Stimulated activated CD8-positive, alpha-beta memory T cell treated with anti-CD3 and anti-CD28 coated beads, Interleukin-12 subunit alpha, Interleukin-12 subunit beta, amount 100 ng/mL, for 24 hours (primary cell): ENCODE measurements at regions not wholly inside any gene's neighbourhood (a gene's known extent, or its start where the extent isn't known, plus 50 kb on each side); places are given as distances from the start of the nearest gene placed in this dataset.
"Not testable (repeated sequence)": the region's sequence is repeated elsewhere in the genome, so short reads cannot be mapped to it uniquely, and the experiment has no call there.

Source experiments
- DNase-seq: peaks from one replicate; pipeline ENCODE4 v3.0.0-alpha.2; 2020; ENCODE audit errors: extremely low read depth

DNA sequence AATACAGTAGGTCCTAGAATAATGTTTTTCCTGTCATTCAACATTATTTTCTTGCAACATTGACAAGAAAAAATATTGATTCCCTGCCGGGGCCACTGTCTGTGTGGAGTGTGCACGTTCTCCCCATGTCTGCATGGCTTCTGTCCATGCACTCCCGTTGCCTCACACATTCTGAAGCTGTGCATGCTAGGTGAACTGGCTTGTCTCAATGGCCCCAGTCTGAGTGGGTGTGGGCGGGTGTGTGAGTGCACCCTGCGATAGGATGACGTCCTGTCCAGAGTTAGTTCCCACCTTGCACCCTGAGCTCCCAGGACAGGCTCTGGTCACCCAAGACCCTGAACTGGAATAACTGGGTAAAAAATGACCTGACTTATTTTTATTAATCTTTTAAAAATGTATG lies 186.1 kb downstream of the CAND1 start:
- DNase-seq: no peak

DNA sequence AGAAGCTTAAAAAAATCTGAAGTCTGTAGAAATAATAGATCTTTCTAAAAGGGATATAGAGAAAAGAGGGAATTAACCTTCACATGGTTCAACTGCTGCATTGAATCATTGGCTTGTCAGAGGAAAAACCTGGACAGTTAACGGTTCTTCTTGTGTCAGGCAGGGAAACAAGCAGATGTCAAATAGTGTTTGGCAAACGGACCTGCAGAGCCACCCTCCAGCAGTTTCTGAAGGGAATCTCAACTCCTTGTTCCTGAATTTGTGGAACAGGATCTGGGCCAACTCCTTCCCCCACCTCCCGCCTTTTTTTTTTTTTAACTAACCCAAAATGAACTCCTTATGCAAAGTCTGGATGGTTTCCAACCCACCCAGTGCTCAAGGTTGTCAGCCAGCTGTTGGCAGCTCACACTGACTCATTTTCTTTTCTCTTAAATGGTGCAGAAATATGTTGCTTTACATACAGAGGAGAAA lies 187.3 kb downstream of the CAND1 start:
- DNase-seq: no peak

DNA sequence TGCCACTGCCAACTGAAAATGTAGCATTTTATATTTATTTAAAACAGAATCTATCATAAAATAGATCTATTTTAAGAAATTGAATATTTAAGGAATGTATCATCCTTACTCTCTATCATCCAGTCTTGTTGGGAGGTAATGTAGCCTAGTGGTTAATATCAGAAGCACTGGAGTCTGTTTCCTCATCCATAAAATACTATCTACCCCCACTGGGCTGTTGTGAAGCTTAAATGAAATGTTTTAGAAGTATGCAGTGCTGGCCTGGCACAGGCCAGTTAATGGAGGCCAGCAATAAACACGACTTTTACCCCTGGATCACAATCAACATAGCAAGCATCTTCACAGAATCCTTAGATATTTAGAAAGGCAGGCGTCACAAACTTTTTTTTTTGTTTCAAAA lies 188.0 kb downstream of the CAND1 start:
- DNase-seq: no peak

DNA sequence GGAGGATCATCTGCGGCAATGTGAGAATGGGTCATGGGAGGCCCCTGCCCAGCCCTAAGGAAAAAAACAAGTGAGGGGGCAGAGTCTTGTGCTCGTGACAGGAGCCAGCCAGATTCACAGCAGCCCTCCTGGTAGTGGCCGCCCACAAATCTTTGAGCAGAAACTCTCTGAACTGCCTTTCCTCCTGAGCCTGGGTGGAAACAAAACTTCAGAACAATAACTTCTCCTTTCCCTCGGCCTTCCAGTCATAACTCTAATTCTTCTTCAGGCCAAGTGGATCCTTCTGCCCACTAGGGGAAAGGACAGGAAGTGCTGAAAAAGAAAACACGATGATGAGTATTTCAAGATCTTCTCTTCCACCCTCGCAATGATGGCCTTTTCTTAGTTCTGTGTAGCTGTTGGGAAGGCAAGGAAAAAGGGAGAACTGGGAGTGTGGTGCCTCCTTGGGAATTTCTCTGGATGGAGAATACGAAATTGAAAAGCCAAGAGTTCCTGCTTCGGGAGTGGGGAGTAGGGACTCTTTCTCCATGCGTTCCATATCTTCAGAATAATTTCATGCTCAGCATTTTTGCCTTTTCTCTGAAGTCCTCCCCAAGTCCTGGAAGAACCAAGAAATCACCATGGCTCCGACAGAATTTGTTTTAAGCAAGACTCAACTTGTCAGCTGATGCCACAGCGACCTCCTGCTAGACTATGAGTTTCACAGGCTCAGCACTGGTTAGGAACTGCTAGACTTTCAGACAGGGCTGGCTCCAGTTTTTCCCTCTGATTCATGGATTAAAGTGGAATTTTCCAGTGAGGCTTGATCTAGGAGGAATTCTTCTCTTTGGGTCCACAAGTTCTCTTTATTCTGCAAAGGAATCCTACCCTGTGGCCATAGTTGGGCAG lies 188.9 kb downstream of the CAND1 start:
- DNase-seq: no peak

GRCh38 chr12:67459173-67459572 lies 189.4 kb upstream of the DYRK2 start:
- no peak for DNase-seq

GRCh38 chr12:67459578-67459977 lies 189.0 kb upstream of the DYRK2 start:
- DNase-seq: no peak

- DNase-seq: no peak
Measured at GRCh38 chr12:67460388-67460787, 188.2 kb upstream of the DYRK2 start.

- no peak for DNase-seq
Measured at GRCh38 chr12:67468549-67469245, 179.8 kb upstream of the DYRK2 start.

- DNase-seq: no peak
Measured at GRCh38 chr12:67469666-67470065, 178.9 kb upstream of the DYRK2 start.

DNA sequence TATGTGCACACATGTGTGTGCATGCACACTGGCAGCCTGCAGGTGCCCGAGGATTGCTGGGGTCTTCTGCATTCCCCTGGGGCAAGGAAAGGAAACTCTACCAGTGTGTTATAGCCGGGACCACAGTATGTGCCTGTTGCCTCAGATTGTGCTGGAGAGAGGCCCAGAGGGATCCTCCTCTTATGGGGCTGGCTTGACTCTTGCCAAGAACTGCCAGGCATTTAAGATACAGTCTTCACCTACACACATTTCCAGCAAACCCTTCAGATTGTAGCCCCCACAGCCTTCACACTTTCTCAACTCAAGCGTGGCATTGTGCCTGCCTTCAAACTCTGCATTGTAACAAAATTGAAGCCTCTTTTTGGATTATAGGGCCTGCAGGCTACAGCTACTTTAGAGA lies 176.7 kb upstream of the DYRK2 start:
- no peak for DNase-seq

- no peak for DNase-seq
Measured at GRCh38 chr12:67472539-67472938, 176.0 kb upstream of the DYRK2 start.

DNA sequence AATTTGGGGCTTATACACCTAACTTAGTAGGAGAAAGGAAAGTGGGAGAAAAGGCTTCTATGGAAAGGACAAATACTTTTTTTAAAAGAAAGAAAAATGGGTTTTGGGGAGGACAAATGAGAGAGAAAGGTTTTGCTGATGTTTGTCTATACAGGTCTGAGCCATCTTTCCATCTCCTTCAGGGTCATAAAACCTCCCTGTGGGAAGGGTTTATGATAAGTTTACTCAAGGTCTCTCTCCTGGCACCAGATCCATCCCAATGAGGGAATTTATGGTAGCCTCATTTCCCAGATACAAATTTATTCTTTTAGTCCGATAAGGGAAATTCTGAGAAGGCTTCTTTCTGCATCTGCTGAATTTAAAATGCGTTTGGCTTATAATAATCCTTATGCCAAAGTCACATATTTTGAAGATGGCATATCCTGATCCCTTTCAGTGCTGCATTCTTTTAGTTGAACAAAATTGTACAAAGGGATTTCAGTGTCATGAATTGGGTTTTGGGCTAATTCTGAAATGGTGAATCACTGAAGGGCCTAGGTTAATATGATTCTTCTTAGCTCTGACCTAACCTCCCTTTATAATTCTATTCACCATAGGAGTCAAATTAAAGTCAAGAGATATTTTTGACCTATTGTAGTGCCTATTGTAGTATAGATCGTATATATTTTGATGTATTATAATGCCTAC lies 173.5 kb upstream of the DYRK2 start:
- DNase-seq: no peak

GRCh38 chr12:67475725-67476124 lies 172.8 kb upstream of the DYRK2 start:
- no peak for DNase-seq

GRCh38 chr12:67477681-67478265 lies 170.8 kb upstream of the DYRK2 start:
- no peak for DNase-seq

GRCh38 chr12:67482751-67483661 lies 165.5 kb upstream of the DYRK2 start:
- peak; percentile 8 for DNase-seq

DNA sequence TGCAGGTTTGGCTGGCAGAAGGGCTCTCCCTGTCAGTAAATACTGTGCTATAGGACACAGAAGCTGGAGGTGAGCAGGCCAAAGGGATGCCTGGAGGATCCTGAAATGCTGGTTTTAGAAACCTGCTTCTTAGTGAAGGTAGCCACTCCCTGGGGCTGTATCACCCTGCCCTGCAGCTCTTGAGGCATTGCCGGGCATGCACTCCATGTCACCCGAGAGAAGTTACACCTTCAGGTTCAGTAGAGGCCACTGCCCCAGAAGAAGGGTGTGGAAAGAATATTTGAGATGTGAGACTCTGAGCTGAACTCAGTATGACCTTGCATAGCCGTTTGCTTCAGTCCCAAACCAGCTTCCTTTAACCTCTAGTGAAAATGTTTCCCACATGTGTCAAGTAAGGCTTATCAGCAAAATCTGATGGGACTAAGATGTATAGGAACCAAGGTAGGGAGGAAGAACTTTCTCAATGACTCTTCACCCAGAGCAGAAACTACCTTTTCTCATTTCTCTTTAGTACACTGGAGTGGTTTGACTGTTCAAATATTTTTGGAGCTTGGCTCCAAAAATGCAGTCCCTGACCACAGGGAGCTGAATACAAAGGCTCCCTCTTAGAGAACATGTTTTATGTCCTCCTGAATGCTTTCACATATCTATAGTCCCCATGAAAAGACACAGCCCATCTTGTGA lies 164.5 kb upstream of the DYRK2 start:
- no peak for DNase-seq

DNA sequence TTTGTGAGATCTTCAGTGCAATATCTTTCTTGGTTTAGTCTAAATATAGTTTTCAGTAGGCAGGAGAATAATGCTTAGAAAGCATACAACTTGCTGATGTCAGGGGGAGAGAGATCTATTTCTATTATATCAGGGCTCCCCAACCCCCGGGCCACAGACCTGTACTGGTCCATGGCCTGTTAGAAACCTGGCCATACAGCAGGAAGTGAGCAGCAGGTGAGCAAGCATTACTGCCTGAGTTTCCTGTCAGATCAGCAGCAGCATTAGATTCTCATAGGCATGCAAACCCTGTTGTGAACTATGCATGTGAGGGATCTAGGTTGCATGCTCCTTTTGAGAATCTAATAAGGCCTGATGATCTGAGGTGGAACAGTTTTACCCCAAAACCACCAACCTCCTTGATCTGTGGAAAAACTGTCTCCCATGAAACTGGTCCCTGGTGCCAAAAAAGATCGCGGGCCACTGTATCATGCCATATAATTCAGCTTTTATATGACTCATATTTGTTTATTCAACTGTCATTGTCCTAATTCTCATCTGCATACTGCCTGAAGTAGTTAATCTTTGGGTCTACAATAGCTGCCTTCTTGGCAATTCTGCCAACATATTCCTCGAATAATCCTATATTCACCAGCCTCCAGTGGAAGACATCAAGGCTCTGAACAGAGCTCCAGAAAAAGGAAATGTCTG lies 163.6 kb upstream of the DYRK2 start:
- DNase-seq: no peak

GRCh38 chr12:67486671-67487070 lies 161.9 kb upstream of the DYRK2 start:
- DNase-seq: no peak

GRCh38 chr12:67488349-67488748 lies 160.2 kb upstream of the DYRK2 start:
- not testable (repeated sequence) for DNase-seq

- DNase-seq: no peak
Measured at GRCh38 chr12:67489007-67489406, 159.5 kb upstream of the DYRK2 start.
